CD14-positive monocyte (primary cell): ENCODE measurements at regions not wholly inside any gene's neighbourhood (a gene's known extent, or its start where the extent isn't known, plus 50 kb on each side); places are given as distances from the start of the nearest gene placed in this dataset.

ENCODE experiments used
- DNase-seq, 3 donors: peaks; one replicate each; pipeline ENCODE4 v3.0.0-alpha.2; 2011 to 2022
- H2AFZ ChIP-seq: 2 replicates; pipeline ENCODE4 v1.6.0; 2012; ENCODE audit warnings: mild to moderate bottlenecking, low read depth, low read length, inconsistent platforms; ENCODE audit not compliant: insufficient read depth, poor library complexity, severe bottlenecking
- H3K27ac ChIP-seq, 2 donors: 1 replicate in 1 of 2; 2 replicates in 1 of 2; pipeline ENCODE4 v1.5.1; 2012 to 2013; ENCODE audit warnings: low read length in 2 of 2, control low read depth in 1 of 2, inconsistent platforms in 1 of 2, low read depth in 1 of 2, mild to moderate bottlenecking in 1 of 2
- H3K27me3 ChIP-seq, 2 donors: one replicate each; pipeline versions ENCODE4 v1.6.0 to v1.6.1; 2011 to 2013; ENCODE audit warnings: low read length in 2 of 2; ENCODE audit not compliant: control insufficient read depth in 2 of 2, insufficient read depth in 2 of 2
- H3K36me3 ChIP-seq, 2 donors: replicated peaks in 1 of 2; 1 replicate in 1 of 2; 2 replicates in 1 of 2; pipeline versions ENCODE4 v1.5.1 to v1.6.1; 2012 to 2013; ENCODE audit warnings: low read length in 2 of 2, control low read depth in 1 of 2, inconsistent platforms in 1 of 2, mild to moderate bottlenecking in 1 of 2; ENCODE audit not compliant: insufficient read depth in 2 of 2, control insufficient read depth in 1 of 2
- H3K4me1 ChIP-seq, 2 donors: 1 replicate in 1 of 2; 2 replicates in 1 of 2; pipeline versions ENCODE4 v1.5.1 to v1.6.1; 2012 to 2013; ENCODE audit warnings: low read length in 2 of 2, control low read depth in 1 of 2, inconsistent platforms in 1 of 2, mild to moderate bottlenecking in 1 of 2, moderate library complexity in 1 of 2; ENCODE audit not compliant: insufficient read depth in 2 of 2, control insufficient read depth in 1 of 2
- H3K4me2 ChIP-seq: replicated peaks from 2 replicates; pipeline ENCODE3; 2012; ENCODE audit warnings: low read length, moderate library complexity, mild to moderate bottlenecking; ENCODE audit not compliant: poor library complexity, severe bottlenecking; ENCODE audit errors: extremely low read depth
- H3K4me3 ChIP-seq, 3 experiments: fragments of 200-600 bp in 1 of 3; sonication (generic) in 1 of 3; replicated peaks in 1 of 3; 1 replicate in 2 of 3; 2 replicates in 1 of 3; pipeline ENCODE4 v1.5.1; 2011 to 2013; ENCODE audit warnings: low read length in 3 of 3, mild to moderate bottlenecking in 3 of 3, control low read depth in 2 of 3, low read depth in 2 of 3, inconsistent platforms in 1 of 3, moderate library complexity in 1 of 3
- H3K79me2 ChIP-seq: 2 replicates; pipeline ENCODE4 v1.6.0; 2012; ENCODE audit warnings: mild to moderate bottlenecking, control low read depth, inconsistent platforms, low read length, moderate library complexity; ENCODE audit not compliant: insufficient read depth
- H3K9ac ChIP-seq: 2 replicates; pipeline ENCODE4 v1.6.0; 2017; ENCODE audit warnings: low read length, mild to moderate bottlenecking; ENCODE audit not compliant: insufficient read depth, poor library complexity, severe bottlenecking
- H3K9me3 ChIP-seq, 2 donors: replicated peaks in 1 of 2; 1 replicate in 1 of 2; 2 replicates in 1 of 2; pipeline versions ENCODE4 v1.5.1 to v1.6.1; 2012 to 2013; ENCODE audit warnings: low read length in 2 of 2, control low read depth in 1 of 2; ENCODE audit not compliant: control insufficient read depth in 1 of 2, insufficient read depth in 1 of 2
- H4K20me1 ChIP-seq: 2 replicates; pipeline ENCODE4 v1.6.0; 2012; ENCODE audit warnings: mild to moderate bottlenecking, low read length, control low read depth, moderate library complexity; ENCODE audit not compliant: insufficient read depth
- H3K27ac Mint-ChIP-seq, 7 donors: one replicate each; pipeline ENCODE4 v1.8.0; 2020; ENCODE audit warnings: mild to moderate bottlenecking in 7 of 7, mixed read lengths in 7 of 7, moderate library complexity in 6 of 7, inconsistent platforms in 2 of 7
- H3K27me3 Mint-ChIP-seq, 3 donors: one replicate each; pipeline ENCODE4 v1.8.0; 2021 to 2022; ENCODE audit warnings: low read depth in 3 of 3, mild to moderate bottlenecking in 3 of 3, mixed read lengths in 3 of 3, moderate library complexity in 3 of 3, inconsistent platforms in 1 of 3
- H3K36me3 Mint-ChIP-seq, 2 donors: one replicate each; pipeline ENCODE4 v1.8.0; 2020; ENCODE audit warnings: mixed read lengths in 2 of 2, inconsistent platforms in 1 of 2, mild to moderate bottlenecking in 1 of 2
- H3K4me1 Mint-ChIP-seq: one replicate; pipeline ENCODE4 v1.8.0; 2020; ENCODE audit warnings: mild to moderate bottlenecking, mixed read lengths
- H3K4me3 Mint-ChIP-seq, 2 donors: one replicate each; pipeline ENCODE4 v1.8.0; 2020; ENCODE audit warnings: mild to moderate bottlenecking in 2 of 2, mixed read lengths in 2 of 2, moderate library complexity in 1 of 2
- H3K9me3 Mint-ChIP-seq, 7 donors: one replicate each; pipeline ENCODE4 v1.8.0; 2020 to 2022; ENCODE audit warnings: mixed read lengths in 7 of 7, mild to moderate bottlenecking in 6 of 7, moderate library complexity in 6 of 7, inconsistent platforms in 2 of 7
- WGBS: methylation state at CpG from one replicate; pipeline ENCODE4 v1.1.5; 2013; ENCODE audit warnings: missing lambda C conversion rate; ENCODE audit not compliant: insufficient coverage; 5-methylcytosine and 5-hydroxymethylcytosine counted together
- intact Hi-C, 2 donors: fragments of 100-400 bp; cut with micrococcal nuclease; formaldehyde crosslinking; loops; one replicate each; pipeline versions ENCODE4 v1.15.0 to v1.15.1; 2023
- TF ChIP-seq, protein P1 (sequence below): fragments of 200-600 bp; IDR thresholded peaks from one replicate; pipeline ENCODE4 v1.8.0; 2022; ENCODE audit warnings: antibody characterized with exemption, mild to moderate bottlenecking

GRCh38 chr18:57276829-57277228 is 75.5 kb upstream of the ST8SIA3 start:
- Histone ChIP-seq H3K27ac (no peak overlapping the region), H3K4me3 (no peak overlapping the region), H3K4me1 (no peaks in the 10 kb centered on the region), H3K4me2 (no peak overlapping the region), H4K20me1 (no peaks in the 10 kb centered on the region), H3K36me3 (no peaks in the 10 kb centered on the region), H3K9me3 (no peaks in the 10 kb centered on the region), H2AFZ (no peak overlapping the region), H3K27me3 (no peaks in the 10 kb centered on the region), H3K79me2 (no peaks in the 10 kb centered on the region), H3K9ac (no peak overlapping the region)
- Mint-ChIP-seq H3K36me3 (no peaks in the 10 kb centered on the region), H3K27me3 (peaks cover 0 to 5% (median 5%) of the 10 kb centered on the region in 3 donors), H3K4me3 (no peak overlapping the region), H3K4me1 (no peaks in the 10 kb centered on the region), H3K9me3 (peaks cover 0 to 4% (median 0%) of the 10 kb centered on the region in 7 donors), H3K27ac (no peak overlapping the region)
- WGBS = no CpG with 5 or more reads among the region's 2 CpGs
- no peak for DNase-seq
- intact Hi-C loops = no loop called here
- TF ChIP-seq, protein P1, sequence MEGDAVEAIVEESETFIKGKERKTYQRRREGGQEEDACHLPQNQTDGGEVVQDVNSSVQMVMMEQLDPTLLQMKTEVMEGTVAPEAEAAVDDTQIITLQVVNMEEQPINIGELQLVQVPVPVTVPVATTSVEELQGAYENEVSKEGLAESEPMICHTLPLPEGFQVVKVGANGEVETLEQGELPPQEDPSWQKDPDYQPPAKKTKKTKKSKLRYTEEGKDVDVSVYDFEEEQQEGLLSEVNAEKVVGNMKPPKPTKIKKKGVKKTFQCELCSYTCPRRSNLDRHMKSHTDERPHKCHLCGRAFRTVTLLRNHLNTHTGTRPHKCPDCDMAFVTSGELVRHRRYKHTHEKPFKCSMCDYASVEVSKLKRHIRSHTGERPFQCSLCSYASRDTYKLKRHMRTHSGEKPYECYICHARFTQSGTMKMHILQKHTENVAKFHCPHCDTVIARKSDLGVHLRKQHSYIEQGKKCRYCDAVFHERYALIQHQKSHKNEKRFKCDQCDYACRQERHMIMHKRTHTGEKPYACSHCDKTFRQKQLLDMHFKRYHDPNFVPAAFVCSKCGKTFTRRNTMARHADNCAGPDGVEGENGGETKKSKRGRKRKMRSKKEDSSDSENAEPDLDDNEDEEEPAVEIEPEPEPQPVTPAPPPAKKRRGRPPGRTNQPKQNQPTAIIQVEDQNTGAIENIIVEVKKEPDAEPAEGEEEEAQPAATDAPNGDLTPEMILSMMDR = no peak

GRCh38 chr18:57278933-57279332 is 73.4 kb upstream of the ST8SIA3 start:
- Histone ChIP-seq H3K27ac (no peak overlapping the region), H2AFZ (no peak overlapping the region), H3K9me3 (no peaks in the 10 kb centered on the region), H3K4me1 (no peaks in the 10 kb centered on the region), H3K4me2 (no peak overlapping the region), H3K27me3 (no peaks in the 10 kb centered on the region), H3K4me3 (no peak overlapping the region), H4K20me1 (no peaks in the 10 kb centered on the region), H3K79me2 (no peaks in the 10 kb centered on the region), H3K9ac (no peak overlapping the region), H3K36me3 (no peaks in the 10 kb centered on the region)
- Mint-ChIP-seq H3K27me3 (peaks cover 0 to 3% (median under 1%) of the 10 kb centered on the region in 3 donors), H3K4me3 (no peak overlapping the region), H3K9me3 (peaks cover 0 to 4% (median 0%) of the 10 kb centered on the region in 7 donors), H3K27ac (no peak overlapping the region), H3K4me1 (no peaks in the 10 kb centered on the region), H3K36me3 (no peaks in the 10 kb centered on the region)
- TF ChIP-seq, protein P1 = no peak
- intact Hi-C loops = no loop called here
- DNase-seq = no peak
